A549 (cell line): ENCODE measurements at regions not wholly inside any gene's neighbourhood (a gene's known extent, or its start where the extent isn't known, plus 50 kb on each side); places are given as distances from the start of the nearest gene placed in this dataset.

Experiments
- NPAS2 ChIP-seq: fragments of 250-450 bp; sonication (Bioruptor Pico); IDR thresholded peaks from 2 replicates; pipeline ENCODE4 v1.8.0; 2022; ENCODE audit warnings: mild to moderate bottlenecking, moderate library complexity, borderline replicate concordance
- TF ChIP-seq, protein P1 (sequence below): fragments of >200 bp; sonication (Bioruptor Twin); formaldehyde crosslinking; IDR thresholded peaks from 3 replicates; pipeline ENCODE4 v1.5.1; 2016

DNA sequence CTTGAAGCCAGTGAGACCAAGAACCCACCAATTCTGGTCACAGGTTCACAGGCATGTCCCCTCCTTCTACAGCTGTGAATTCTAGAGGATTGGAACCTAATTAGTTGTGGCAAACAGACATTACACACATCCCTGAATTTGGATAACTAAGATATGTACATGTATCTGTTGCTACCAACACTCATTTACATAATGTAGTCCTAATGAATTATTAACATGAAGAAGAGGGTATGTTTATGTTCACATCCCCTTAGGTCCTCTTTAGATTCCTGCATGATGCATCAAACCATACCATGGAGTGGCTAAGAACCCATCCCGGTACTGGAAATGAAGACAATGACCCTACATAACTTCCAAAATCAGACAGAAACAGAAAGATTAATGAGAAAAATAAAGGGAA, 326.9 kb upstream of the RBMY1B start:
- TF ChIP-seq, protein P1, sequence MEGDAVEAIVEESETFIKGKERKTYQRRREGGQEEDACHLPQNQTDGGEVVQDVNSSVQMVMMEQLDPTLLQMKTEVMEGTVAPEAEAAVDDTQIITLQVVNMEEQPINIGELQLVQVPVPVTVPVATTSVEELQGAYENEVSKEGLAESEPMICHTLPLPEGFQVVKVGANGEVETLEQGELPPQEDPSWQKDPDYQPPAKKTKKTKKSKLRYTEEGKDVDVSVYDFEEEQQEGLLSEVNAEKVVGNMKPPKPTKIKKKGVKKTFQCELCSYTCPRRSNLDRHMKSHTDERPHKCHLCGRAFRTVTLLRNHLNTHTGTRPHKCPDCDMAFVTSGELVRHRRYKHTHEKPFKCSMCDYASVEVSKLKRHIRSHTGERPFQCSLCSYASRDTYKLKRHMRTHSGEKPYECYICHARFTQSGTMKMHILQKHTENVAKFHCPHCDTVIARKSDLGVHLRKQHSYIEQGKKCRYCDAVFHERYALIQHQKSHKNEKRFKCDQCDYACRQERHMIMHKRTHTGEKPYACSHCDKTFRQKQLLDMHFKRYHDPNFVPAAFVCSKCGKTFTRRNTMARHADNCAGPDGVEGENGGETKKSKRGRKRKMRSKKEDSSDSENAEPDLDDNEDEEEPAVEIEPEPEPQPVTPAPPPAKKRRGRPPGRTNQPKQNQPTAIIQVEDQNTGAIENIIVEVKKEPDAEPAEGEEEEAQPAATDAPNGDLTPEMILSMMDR, result no peak
- no peak for TF ChIP-seq NPAS2 (CRISPR knock-in tag)
